ENCODE measurements at regions not wholly inside any gene's neighbourhood (a gene's known extent, or its start where the extent isn't known, plus 50 kb on each side); places are given as distances from the start of the nearest gene placed in this dataset.
A peak's percentile ranks its signal among the peaks of the same experiment; 100 is the strongest.

- Histone ChIP-seq H3K4me1 (no peaks in the 10 kb centered on the region), H3K4me3 (no peak overlapping the region), H3K36me3 (replicated peaks in 1 of 2; ENCODE audit: insufficient read depth in 1 of 2, low read depth in 2 of 2) (no peaks in the 10 kb centered on the region), H3K9me3 (no peaks in the 10 kb centered on the region), H3K27me3 (no peaks in the 10 kb centered on the region), H3K27ac (no peak overlapping the region)
- no peak for TF ChIP-seq POLR2A (IDR thresholded peaks at IDR 0.05)
- no peak for TF ChIP-seq CTCF (IDR thresholded peaks at IDR 0.05)
- intact Hi-C loops (cut with DNase I) = no loop called here
- WGBS, 2 donors = 66% methylated on average over 5 of the region's 7 CpGs; no CpG with 5 or more reads in 1 of the 2 donors
- no peak for ATAC-seq
- DNase-seq = no peak
Measured at GRCh38 chrX:25337841-25338240, 322.1 kb upstream of the ARX start.

GRCh38 chrX:25300994-25301393 lies 285.2 kb upstream of the ARX start:
- no peaks in the 10 kb centered on the region for H3K9me3 ChIP-seq
- H3K4me1 ChIP-seq = no peaks in the 10 kb centered on the region
- TF ChIP-seq POLR2A (IDR thresholded peaks at IDR 0.05) = no peak
- no peak for TF ChIP-seq CTCF (IDR thresholded peaks at IDR 0.05)
- intact Hi-C loops (cut with DNase I) = no loop called here
- no peak for ATAC-seq
- WGBS, 2 donors = 37 to 47% methylated on average over 2 of the region's 2 CpGs
- no peak overlapping the region for H3K27ac ChIP-seq
- no peak for DNase-seq
- no peaks in the 10 kb centered on the region for H3K36me3 ChIP-seq (replicated peaks in 1 of 2; ENCODE audit: insufficient read depth in 1 of 2, low read depth in 2 of 2)
- H3K4me3 ChIP-seq = no peak overlapping the region
- H3K27me3 ChIP-seq = no peaks in the 10 kb centered on the region

GRCh38 chrX:25296850-25297249 lies 281.1 kb upstream of the ARX start:
- ATAC-seq = no peak
- TF ChIP-seq CTCF (IDR thresholded peaks at IDR 0.05) (no peak), POLR2A (IDR thresholded peaks at IDR 0.05) (no peak)
- Histone ChIP-seq H3K4me1 (no peaks in the 10 kb centered on the region), H3K4me3 (no peak overlapping the region), H3K9me3 (no peaks in the 10 kb centered on the region), H3K36me3 (replicated peaks in 1 of 2; ENCODE audit: insufficient read depth in 1 of 2, low read depth in 2 of 2) (no peaks in the 10 kb centered on the region), H3K27me3 (no peaks in the 10 kb centered on the region), H3K27ac (no peak overlapping the region)
- WGBS, 2 donors = 31 to 33% methylated on average over 1 of the region's 1 CpG
- intact Hi-C loops (cut with DNase I) = no loop called here
- DNase-seq = no peak

GRCh38 chrX:25295466-25295865 lies 279.7 kb upstream of the ARX start:
- no peaks in the 10 kb centered on the region for H3K9me3 ChIP-seq
- no peak for TF ChIP-seq POLR2A (IDR thresholded peaks at IDR 0.05)
- TF ChIP-seq CTCF (IDR thresholded peaks at IDR 0.05) = no peak

GRCh38 chrX:25290132-25290531 lies 274.4 kb upstream of the ARX start:
- H3K4me1 ChIP-seq = no peaks in the 10 kb centered on the region
- no peaks in the 10 kb centered on the region for H3K27me3 ChIP-seq
- DNase-seq (no peak), ATAC-seq (no peak)
- 43 to 67% methylated on average over 1 of the region's 1 CpG for WGBS, 2 donors
- H3K4me3 ChIP-seq = no peak overlapping the region
- intact Hi-C loops (cut with DNase I) = no loop called here
- H3K27ac ChIP-seq = no peak overlapping the region
- no peaks in the 10 kb centered on the region for H3K36me3 ChIP-seq (replicated peaks in 1 of 2; ENCODE audit: insufficient read depth in 1 of 2, low read depth in 2 of 2)
- TF ChIP-seq CTCF (IDR thresholded peaks at IDR 0.05) = no peak
- TF ChIP-seq POLR2A (IDR thresholded peaks at IDR 0.05) = no peak
- no peaks in the 10 kb centered on the region for H3K9me3 ChIP-seq

More at GRCh38 chrX:25295466-25295865, 279.7 kb upstream of the ARX start:
- no peaks in the 10 kb centered on the region for H3K36me3 ChIP-seq (replicated peaks in 1 of 2; ENCODE audit: insufficient read depth in 1 of 2, low read depth in 2 of 2)
- whole genome bisulfite sequencing, 2 donors = 47 to 59% methylated on average over 4 of the region's 4 CpGs
- intact Hi-C loops (cut with DNase I) = no loop called here
- H3K4me1 ChIP-seq = no peaks in the 10 kb centered on the region
- ATAC-seq (no peak), DNase-seq (peak in 1 of 4 donors; percentile 9)
- H3K27ac ChIP-seq = no peak overlapping the region
- H3K4me3 ChIP-seq = no peak overlapping the region
- H3K27me3 ChIP-seq = no peaks in the 10 kb centered on the region
